Mesodermal cell (in vitro differentiated cells): ENCODE measurements at regions not wholly inside any gene's neighbourhood (a gene's known extent, or its start where the extent isn't known, plus 50 kb on each side); places are given as distances from the start of the nearest gene placed in this dataset.

Experiments
- H3K27ac ChIP-seq: 2 replicates; pipeline ENCODE4 v1.7.0; 2013; ENCODE audit warnings: mild to moderate bottlenecking, low read depth, low read length, moderate library complexity; ENCODE audit not compliant: severe bottlenecking
- H3K36me3 ChIP-seq: 2 replicates; pipeline ENCODE4 v1.7.1; 2013; ENCODE audit warnings: mild to moderate bottlenecking, low read length, moderate library complexity; ENCODE audit not compliant: control insufficient read depth, insufficient read depth
- H3K4me1 ChIP-seq: one replicate; pipeline ENCODE4 v1.7.1; 2013; ENCODE audit warnings: mild to moderate bottlenecking, low read length; ENCODE audit not compliant: insufficient read depth, control insufficient read depth, poor library complexity, severe bottlenecking
- H3K4me3 ChIP-seq: 2 replicates; pipeline ENCODE4 v1.7.0; 2013; ENCODE audit warnings: low read length, control low read depth, mild to moderate bottlenecking; ENCODE audit not compliant: insufficient read depth, poor library complexity, severe bottlenecking; ENCODE audit errors: extremely low read depth
- H3K9me3 ChIP-seq: 2 replicates; pipeline ENCODE4 v1.7.1; 2013; ENCODE audit warnings: mild to moderate bottlenecking, low read length, moderate library complexity; ENCODE audit not compliant: control insufficient read depth
- WGBS, 2 experiments: methylation state at CpG; one replicate each; pipeline ENCODE4 v1.1.5; 2013; ENCODE audit warnings: missing lambda C conversion rate in 2 of 2; ENCODE audit not compliant: insufficient coverage in 2 of 2; 5-methylcytosine and 5-hydroxymethylcytosine counted together

GRCh38 chr10:44042926-44043602 lies 341.8 kb downstream of the CXCL12 start:
- Histone ChIP-seq H3K4me1 (peaks cover 5% of the 10 kb centered on the region), H3K9me3 (no peaks in the 10 kb centered on the region), H3K27ac (no peak overlapping the region), H3K4me3 (no peak overlapping the region), H3K36me3 (no peaks in the 10 kb centered on the region)
- 67 to 83% methylated on average over 7 to 9 of the region's 9 CpGs for WGBS, 2 experiments

DNA sequence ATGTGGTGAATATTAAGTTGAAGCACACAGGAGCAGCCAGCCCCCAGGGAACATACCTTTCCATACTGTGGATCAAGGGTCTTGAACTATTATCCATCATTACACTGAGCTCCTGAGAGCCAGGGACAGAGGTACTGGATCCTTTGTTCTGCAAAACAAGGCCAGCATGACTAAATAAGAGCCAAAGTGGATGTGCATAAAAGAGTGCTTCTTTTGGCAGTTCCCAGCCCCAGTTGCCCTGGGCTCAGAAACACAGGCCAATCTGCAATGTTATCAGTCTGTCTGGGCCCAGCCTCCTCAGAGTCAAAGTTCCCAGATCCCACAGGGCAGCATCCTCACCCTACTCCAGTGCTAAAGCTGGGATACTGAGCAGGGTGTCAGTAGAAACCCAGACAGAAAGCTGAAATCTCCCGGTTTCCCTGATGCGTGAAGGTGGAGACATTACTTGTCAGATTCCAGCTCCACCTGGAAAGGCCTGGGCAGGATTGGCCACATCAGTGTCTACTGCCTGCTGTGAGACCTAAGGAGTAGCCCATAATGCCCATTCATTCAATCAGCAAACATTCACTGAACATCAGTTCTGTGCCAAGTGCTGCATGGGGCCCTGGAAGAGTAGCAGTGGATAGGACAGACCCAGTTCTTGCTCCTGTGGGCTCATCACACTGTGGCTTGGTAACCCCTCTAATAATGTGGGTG lies 342.7 kb downstream of the CXCL12 start:
- H3K36me3 ChIP-seq = no peaks in the 10 kb centered on the region
- H3K9me3 ChIP-seq = no peaks in the 10 kb centered on the region
- H3K27ac ChIP-seq = no peak overlapping the region
- WGBS, 2 experiments = 83 to 89% methylated on average over 2 of the region's 2 CpGs
- H3K4me1 ChIP-seq = peaks cover 5% of the 10 kb centered on the region
- H3K4me3 ChIP-seq = no peak overlapping the region

GRCh38 chr10:44039599-44039998 lies 345.3 kb downstream of the CXCL12 start:
- Histone ChIP-seq H3K27ac (no peak overlapping the region), H3K36me3 (no peaks in the 10 kb centered on the region), H3K9me3 (no peaks in the 10 kb centered on the region), H3K4me3 (no peak overlapping the region), H3K4me1 (no peaks in the 10 kb centered on the region)
- WGBS, 2 experiments = 80% methylated on average over 1 of the region's 3 CpGs; no CpG with 5 or more reads in 1 of the 2 experiments

GRCh38 chr10:44036425-44036824 lies 348.5 kb downstream of the CXCL12 start:
- H3K4me1 ChIP-seq = no peaks in the 10 kb centered on the region
- 87 to 90% methylated on average over 3 of the region's 3 CpGs for WGBS, 2 experiments
- no peaks in the 10 kb centered on the region for H3K9me3 ChIP-seq
- H3K4me3 ChIP-seq = no peak overlapping the region
- H3K36me3 ChIP-seq = no peaks in the 10 kb centered on the region
- H3K27ac ChIP-seq = no peak overlapping the region

DNA sequence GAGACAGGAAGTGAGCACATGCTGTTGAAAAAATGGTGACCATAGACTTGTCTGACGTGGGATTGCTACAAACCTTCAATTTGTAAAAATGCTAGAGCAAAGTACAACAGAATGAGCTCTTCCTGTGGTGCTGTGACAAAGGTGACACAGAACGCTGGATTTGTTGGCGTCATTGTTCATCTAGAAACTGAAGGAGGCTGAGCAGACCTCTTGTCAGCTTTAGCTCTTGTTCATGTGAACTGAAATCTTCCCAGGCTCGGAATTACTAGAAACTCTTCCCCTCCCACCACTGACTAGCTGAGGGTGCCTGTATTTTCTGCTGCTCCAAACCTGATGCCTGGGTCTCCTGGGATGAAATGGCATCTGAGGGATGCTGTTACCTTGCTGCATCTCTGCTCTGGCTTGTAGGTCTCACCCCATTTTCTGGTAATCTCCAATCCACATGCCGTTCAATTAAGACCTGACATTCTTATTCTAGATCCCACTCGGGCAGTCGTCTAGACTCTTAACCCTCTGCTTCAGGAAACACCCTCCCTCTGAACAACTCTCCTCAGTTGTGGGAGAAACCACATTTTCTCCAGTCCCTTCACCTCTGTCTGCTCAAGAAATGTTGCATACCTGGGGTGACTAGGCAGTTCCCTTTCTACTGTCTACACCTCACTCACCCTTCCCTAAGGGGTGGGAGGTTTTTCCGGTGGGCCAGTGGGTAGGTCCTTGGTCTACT lies 349.3 kb downstream of the CXCL12 start:
- H3K4me1 ChIP-seq = no peaks in the 10 kb centered on the region
- no peak overlapping the region for H3K27ac ChIP-seq
- H3K4me3 ChIP-seq = no peak overlapping the region
- 75 to 77% methylated on average over 7 of the region's 8 CpGs for WGBS, 2 experiments
- H3K9me3 ChIP-seq = no peaks in the 10 kb centered on the region
- H3K36me3 ChIP-seq = no peaks in the 10 kb centered on the region

DNA sequence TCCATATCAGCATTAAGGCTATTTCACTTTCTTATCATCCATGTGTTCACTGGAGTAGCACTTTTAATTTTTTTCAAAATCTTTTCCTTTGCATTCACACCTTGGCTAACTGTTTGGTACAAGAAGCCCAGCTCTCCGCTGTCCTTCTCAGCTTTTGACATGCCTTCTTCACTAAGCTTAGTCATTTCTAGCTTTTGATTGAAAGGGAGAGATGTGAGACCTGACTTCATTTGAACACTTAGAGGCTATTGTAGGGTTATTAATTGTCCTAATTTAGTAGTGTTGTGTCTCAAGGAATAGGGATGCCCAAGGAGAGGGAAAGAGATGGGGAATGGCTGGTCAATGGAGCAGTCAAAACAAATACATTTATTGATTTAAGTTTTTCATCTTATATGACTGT lies 350.0 kb downstream of the CXCL12 start:
- Histone ChIP-seq H3K9me3 (no peaks in the 10 kb centered on the region), H3K36me3 (no peaks in the 10 kb centered on the region), H3K4me3 (no peak overlapping the region), H3K4me1 (no peaks in the 10 kb centered on the region), H3K27ac (no peak overlapping the region)
- WGBS, 2 experiments = no CpG with 5 or more reads among the region's 1 CpG

- no peak overlapping the region for H3K4me3 ChIP-seq
- no peaks in the 10 kb centered on the region for H3K9me3 ChIP-seq
- 80 to 89% methylated on average over 1 of the region's 3 CpGs for WGBS, 2 experiments
- H3K4me1 ChIP-seq = no peaks in the 10 kb centered on the region
- H3K27ac ChIP-seq = no peak overlapping the region
- H3K36me3 ChIP-seq = no peaks in the 10 kb centered on the region
Observed at GRCh38 chr10:44033008-44033407, 351.9 kb downstream of the CXCL12 start.

DNA sequence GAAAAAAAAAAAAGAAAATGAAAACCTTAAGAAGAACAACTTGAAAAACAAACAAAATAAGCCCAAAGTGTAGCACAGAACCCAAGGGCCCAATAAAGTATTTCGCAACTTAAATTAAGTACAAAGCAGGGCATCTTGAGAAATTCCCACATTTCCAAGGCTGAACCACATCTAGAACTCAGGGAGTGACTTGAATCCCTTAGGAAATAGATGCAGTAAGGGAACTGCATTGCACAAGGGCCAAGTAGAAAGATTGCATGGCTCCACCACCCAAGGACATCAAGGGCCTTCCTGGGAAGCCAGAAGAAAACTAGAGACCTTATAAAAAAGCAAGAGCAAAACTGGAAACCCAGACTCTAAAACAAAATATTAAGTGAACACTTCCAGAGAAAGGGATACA lies 352.7 kb downstream of the CXCL12 start:
- H3K4me1 ChIP-seq = no peaks in the 10 kb centered on the region
- H3K4me3 ChIP-seq = no peak overlapping the region
- no peak overlapping the region for H3K27ac ChIP-seq
- H3K36me3 ChIP-seq = no peaks in the 10 kb centered on the region
- H3K9me3 ChIP-seq = no peaks in the 10 kb centered on the region
- 100% methylated on average over 1 of the region's 1 CpG; no CpG with 5 or more reads in 1 of the 2 experiments for WGBS, 2 experiments

DNA sequence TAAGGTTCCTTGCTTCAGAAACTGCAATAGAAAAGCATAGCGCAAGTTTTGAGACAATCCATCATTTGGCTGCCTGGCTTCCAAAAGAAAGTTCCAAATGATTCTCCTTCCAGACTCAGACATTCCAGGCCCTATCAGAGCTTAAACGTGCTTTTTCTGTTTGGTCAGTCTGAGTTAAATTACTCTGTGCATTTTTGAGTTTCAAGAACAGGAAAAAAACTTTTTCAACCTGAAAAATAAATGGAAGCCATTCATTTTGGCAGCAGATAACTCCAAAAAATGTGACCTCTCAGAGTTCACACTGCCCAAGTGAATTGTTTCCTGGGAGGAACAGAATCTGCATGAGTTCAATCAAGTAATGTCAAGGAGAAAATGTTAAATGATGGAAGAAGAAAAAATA lies 354.2 kb downstream of the CXCL12 start:
- Histone ChIP-seq H3K36me3 (no peaks in the 10 kb centered on the region), H3K4me3 (no peak overlapping the region), H3K9me3 (no peaks in the 10 kb centered on the region), H3K4me1 (no peaks in the 10 kb centered on the region), H3K27ac (no peak overlapping the region)
- WGBS, 2 experiments = 88 to 100% methylated on average over 1 of the region's 2 CpGs

DNA sequence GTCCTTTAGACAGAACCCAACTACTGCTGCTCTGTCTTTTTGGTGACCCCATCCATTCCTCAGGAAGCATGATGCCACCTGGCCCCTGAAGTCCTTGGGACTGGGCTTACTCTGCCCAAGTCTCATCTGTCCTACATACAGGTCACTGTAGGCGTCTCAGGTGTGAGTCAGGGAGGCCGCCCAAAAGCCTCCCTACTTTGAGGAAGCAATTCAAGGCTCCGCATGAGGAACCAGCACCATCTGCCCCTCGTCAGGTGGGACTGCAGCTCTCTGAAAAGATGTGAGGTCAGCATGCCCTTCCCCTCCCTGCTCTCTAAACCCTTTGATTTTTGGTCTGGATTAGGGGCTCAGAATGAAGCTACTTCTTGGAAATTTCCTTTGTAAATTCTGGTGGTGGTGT lies 354.8 kb downstream of the CXCL12 start:
- 61 to 74% methylated on average over 3 to 4 of the region's 4 CpGs for WGBS, 2 experiments
- Histone ChIP-seq H3K4me3 (no peak overlapping the region), H3K9me3 (no peaks in the 10 kb centered on the region)

More for the DNA sequence above, 354.8 kb downstream of the CXCL12 start:
- no peak overlapping the region for H3K27ac ChIP-seq
- no peaks in the 10 kb centered on the region for H3K36me3 ChIP-seq
- no peaks in the 10 kb centered on the region for H3K4me1 ChIP-seq
